T-helper 2 cell treated with Interferon-gamma antibody and Interleukin-4, amounts not matched to agents 5 μg/mL and 100 μg/mL, for 36 hours (primary cell): ENCODE measurements at regions not wholly inside any gene's neighbourhood (a gene's known extent, or its start where the extent isn't known, plus 50 kb on each side); places are given as distances from the start of the nearest gene placed in this dataset.

Experiments used
- DNase-seq: peaks from one replicate; pipeline ENCODE4 v3.0.0; 2021; ENCODE audit warnings: low spot score
- H3K27ac Mint-ChIP-seq: one replicate; pipeline ENCODE4 v1.8.0; 2021; ENCODE audit warnings: mild to moderate bottlenecking, mixed read lengths
- H3K27me3 Mint-ChIP-seq: one replicate; pipeline ENCODE4 v1.8.0; 2021; ENCODE audit warnings: low read depth, mixed read lengths
- H3K36me3 Mint-ChIP-seq: one replicate; pipeline ENCODE4 v1.8.0; 2021; ENCODE audit warnings: low read depth, mixed read lengths
- H3K4me1 Mint-ChIP-seq: one replicate; pipeline ENCODE4 v1.8.0; 2021; ENCODE audit warnings: low read depth, mixed read lengths
- H3K4me3 Mint-ChIP-seq: one replicate; pipeline ENCODE4 v1.8.0; 2022; ENCODE audit warnings: mild to moderate bottlenecking, moderate library complexity, mixed read lengths
- H3K9me3 Mint-ChIP-seq: one replicate; pipeline ENCODE4 v1.8.0; 2021; ENCODE audit warnings: mixed read lengths

GRCh38 chr5:130279386-130279785, 375.1 kb downstream of the CHSY3 start:
- Mint-ChIP-seq H3K9me3 (no peaks in the 10 kb centered on the region), H3K4me1 (no peaks in the 10 kb centered on the region), H3K36me3 (no peaks in the 10 kb centered on the region), H3K27me3 (no peaks in the 10 kb centered on the region), H3K4me3 (no peak overlapping the region), H3K27ac (no peak overlapping the region)
- DNase-seq: no peak

- H3K9me3 Mint-ChIP-seq: no peaks in the 10 kb centered on the region
- H3K4me3 Mint-ChIP-seq: no peak overlapping the region
- H3K27me3 Mint-ChIP-seq: no peaks in the 10 kb centered on the region
- no peaks in the 10 kb centered on the region for H3K4me1 Mint-ChIP-seq
- no peak for DNase-seq
- no peak overlapping the region for H3K27ac Mint-ChIP-seq
- no peaks in the 10 kb centered on the region for H3K36me3 Mint-ChIP-seq
Observed at GRCh38 chr5:130278136-130278535, 373.9 kb downstream of the CHSY3 start.

GRCh38 chr5:130277522-130277921, 373.3 kb downstream of the CHSY3 start:
- H3K27me3 Mint-ChIP-seq: no peaks in the 10 kb centered on the region
- no peaks in the 10 kb centered on the region for H3K36me3 Mint-ChIP-seq
- H3K4me1 Mint-ChIP-seq: no peaks in the 10 kb centered on the region
- no peaks in the 10 kb centered on the region for H3K9me3 Mint-ChIP-seq
- no peak for DNase-seq
- no peak overlapping the region for H3K27ac Mint-ChIP-seq
- no peak overlapping the region for H3K4me3 Mint-ChIP-seq

GRCh38 chr5:130277002-130277401, 372.7 kb downstream of the CHSY3 start:
- no peak overlapping the region for H3K27ac Mint-ChIP-seq
- no peaks in the 10 kb centered on the region for H3K36me3 Mint-ChIP-seq
- no peak for DNase-seq
- H3K9me3 Mint-ChIP-seq: no peaks in the 10 kb centered on the region
- H3K4me3 Mint-ChIP-seq: no peak overlapping the region
- no peaks in the 10 kb centered on the region for H3K4me1 Mint-ChIP-seq
- H3K27me3 Mint-ChIP-seq: no peaks in the 10 kb centered on the region

GRCh38 chr5:130272837-130273236, 368.6 kb downstream of the CHSY3 start:
- Mint-ChIP-seq H3K9me3 (no peaks in the 10 kb centered on the region), H3K4me3 (no peak overlapping the region), H3K27ac (no peak overlapping the region), H3K36me3 (no peaks in the 10 kb centered on the region), H3K27me3 (no peaks in the 10 kb centered on the region), H3K4me1 (no peaks in the 10 kb centered on the region)
- DNase-seq: no peak

- no peaks in the 10 kb centered on the region for H3K36me3 Mint-ChIP-seq
- no peaks in the 10 kb centered on the region for H3K4me1 Mint-ChIP-seq
- no peak overlapping the region for H3K4me3 Mint-ChIP-seq
- no peak for DNase-seq
- H3K27ac Mint-ChIP-seq: no peak overlapping the region
- H3K27me3 Mint-ChIP-seq: no peaks in the 10 kb centered on the region
- no peaks in the 10 kb centered on the region for H3K9me3 Mint-ChIP-seq
Observed at GRCh38 chr5:130270786-130271185, 366.5 kb downstream of the CHSY3 start.

- Mint-ChIP-seq H3K4me1 (no peaks in the 10 kb centered on the region), H3K27ac (no peak overlapping the region)
Observed at GRCh38 chr5:130268489-130268888, 364.2 kb downstream of the CHSY3 start.

GRCh38 chr5:130267926-130268325, 363.7 kb downstream of the CHSY3 start:
- no peaks in the 10 kb centered on the region for H3K9me3 Mint-ChIP-seq
- no peak for DNase-seq
- no peaks in the 10 kb centered on the region for H3K36me3 Mint-ChIP-seq
- no peak overlapping the region for H3K4me3 Mint-ChIP-seq
- H3K27ac Mint-ChIP-seq: no peak overlapping the region
- no peaks in the 10 kb centered on the region for H3K27me3 Mint-ChIP-seq
- no peaks in the 10 kb centered on the region for H3K4me1 Mint-ChIP-seq

More at GRCh38 chr5:130268489-130268888, 364.2 kb downstream of the CHSY3 start:
- no peaks in the 10 kb centered on the region for H3K36me3 Mint-ChIP-seq
- no peak overlapping the region for H3K4me3 Mint-ChIP-seq
- no peak for DNase-seq
- no peaks in the 10 kb centered on the region for H3K27me3 Mint-ChIP-seq
- no peaks in the 10 kb centered on the region for H3K9me3 Mint-ChIP-seq

- Mint-ChIP-seq H3K9me3 (peaks cover 3% of the 10 kb centered on the region), H3K4me3 (no peak overlapping the region), H3K27me3 (no peaks in the 10 kb centered on the region), H3K4me1 (no peaks in the 10 kb centered on the region), H3K27ac (no peak overlapping the region), H3K36me3 (no peaks in the 10 kb centered on the region)
- DNase-seq: no peak
Observed at GRCh38 chr5:130260481-130260880, 356.2 kb downstream of the CHSY3 start.

- H3K36me3 Mint-ChIP-seq: no peaks in the 10 kb centered on the region
- no peak for DNase-seq
- peaks cover 5% of the 10 kb centered on the region for H3K9me3 Mint-ChIP-seq
- no peak overlapping the region for H3K27ac Mint-ChIP-seq
- H3K4me3 Mint-ChIP-seq: no peak overlapping the region
- H3K27me3 Mint-ChIP-seq: no peaks in the 10 kb centered on the region
- no peaks in the 10 kb centered on the region for H3K4me1 Mint-ChIP-seq
Observed at GRCh38 chr5:130251931-130252330, 347.7 kb downstream of the CHSY3 start.

GRCh38 chr5:130243641-130244040, 339.4 kb downstream of the CHSY3 start:
- no peaks in the 10 kb centered on the region for H3K36me3 Mint-ChIP-seq
- no peaks in the 10 kb centered on the region for H3K9me3 Mint-ChIP-seq
- H3K4me3 Mint-ChIP-seq: no peak overlapping the region
- no peak for DNase-seq
- H3K27me3 Mint-ChIP-seq: no peaks in the 10 kb centered on the region
- no peak overlapping the region for H3K27ac Mint-ChIP-seq
- H3K4me1 Mint-ChIP-seq: no peaks in the 10 kb centered on the region

GRCh38 chr5:130237721-130238120, 333.5 kb downstream of the CHSY3 start:
- Mint-ChIP-seq H3K4me1 (no peaks in the 10 kb centered on the region), H3K27me3 (no peaks in the 10 kb centered on the region), H3K36me3 (no peaks in the 10 kb centered on the region), H3K9me3 (peaks cover 9% of the 10 kb centered on the region), H3K27ac (no peak overlapping the region), H3K4me3 (no peak overlapping the region)
- no peak for DNase-seq
